Hematopoietic multipotent progenitor cell treated with erythropoietin and hydrocortisone succinate and interleukin-3 and kit ligand, for 15 days (in vitro differentiated cells): ENCODE measurements at regions not wholly inside any gene's neighbourhood (a gene's known extent, or its start where the extent isn't known, plus 50 kb on each side); places are given as distances from the start of the nearest gene placed in this dataset.
"Not testable (repeated sequence)": the region's sequence is repeated elsewhere in the genome, so short reads cannot be mapped to it uniquely, and the experiment has no call there.

Experiments
- DNase-seq: peaks from one replicate; pipeline ENCODE4 v3.0.0-alpha.2; 2015; ENCODE audit warnings: low spot score

GRCh38 chr10:26621243-26621888 lies 76.1 kb upstream of the PDSS1 start:
- DNase-seq = no peak

DNA sequence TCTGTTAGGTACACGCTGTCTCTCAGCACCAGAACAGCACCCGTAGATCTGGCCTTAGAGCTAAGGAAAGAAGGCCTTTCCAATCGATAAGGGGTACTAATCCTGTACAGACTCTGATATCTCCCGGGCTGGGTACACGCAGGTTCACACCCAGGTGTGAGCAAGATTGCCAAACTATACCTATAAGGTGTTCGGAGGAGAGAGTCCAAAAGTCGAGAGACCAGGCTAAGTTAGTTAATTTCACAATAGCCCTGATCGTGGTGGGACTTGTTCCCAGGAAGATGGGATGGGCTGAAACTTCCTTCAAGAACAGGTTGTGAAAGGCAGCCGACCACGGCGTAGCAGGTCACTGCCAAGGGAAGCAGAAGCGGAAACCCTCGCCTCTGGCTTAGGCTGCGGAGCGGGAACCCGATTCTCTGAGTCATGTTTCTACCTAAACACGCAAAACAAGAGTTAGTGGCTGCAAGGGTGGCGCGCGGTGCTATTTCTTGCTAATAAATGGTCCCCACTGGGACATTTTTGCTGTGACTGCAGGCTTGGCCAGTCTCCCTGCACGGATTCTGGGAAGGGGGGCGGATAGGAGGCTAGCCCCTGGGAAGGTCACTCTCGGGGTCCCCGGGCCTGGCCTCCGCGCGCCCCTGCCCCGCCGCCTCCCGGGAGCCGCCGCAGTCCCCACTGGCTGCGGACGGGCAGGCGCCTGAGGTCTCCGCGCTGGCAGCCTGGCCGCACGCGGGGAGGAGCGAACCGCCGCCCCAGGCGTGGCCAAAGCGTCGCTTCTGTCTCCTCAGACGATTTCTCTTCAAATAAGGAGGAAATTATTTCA lies 75.4 kb upstream of the PDSS1 start:
- no peak for DNase-seq

GRCh38 chr10:26622891-26623290 lies 74.6 kb upstream of the PDSS1 start:
- DNase-seq = no peak

DNA sequence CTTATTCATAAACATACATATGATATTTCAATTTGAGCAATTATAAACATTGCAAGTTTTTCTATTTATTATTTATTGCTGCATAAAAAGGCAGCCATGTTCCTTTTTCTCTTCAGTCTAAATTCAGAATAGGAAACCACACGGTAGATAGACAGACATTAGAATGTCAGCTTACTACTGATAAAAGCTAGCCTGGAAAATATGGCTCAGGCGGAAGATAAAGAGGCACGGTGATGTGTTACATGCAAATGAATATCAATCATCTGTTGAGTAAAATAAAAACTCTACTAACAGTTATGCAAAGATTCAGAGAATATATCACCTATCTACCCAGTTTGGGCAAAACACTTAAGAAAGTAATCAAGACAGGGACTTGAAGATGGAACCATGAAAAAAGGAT lies 73.5 kb upstream of the PDSS1 start:
- DNase-seq = peak; percentile 6

- DNase-seq = no peak
Measured at GRCh38 chr10:26626066-26626465, 71.4 kb upstream of the PDSS1 start.

- no peak for DNase-seq
Measured at GRCh38 chr10:26627324-26627723, 70.2 kb upstream of the PDSS1 start.

DNA sequence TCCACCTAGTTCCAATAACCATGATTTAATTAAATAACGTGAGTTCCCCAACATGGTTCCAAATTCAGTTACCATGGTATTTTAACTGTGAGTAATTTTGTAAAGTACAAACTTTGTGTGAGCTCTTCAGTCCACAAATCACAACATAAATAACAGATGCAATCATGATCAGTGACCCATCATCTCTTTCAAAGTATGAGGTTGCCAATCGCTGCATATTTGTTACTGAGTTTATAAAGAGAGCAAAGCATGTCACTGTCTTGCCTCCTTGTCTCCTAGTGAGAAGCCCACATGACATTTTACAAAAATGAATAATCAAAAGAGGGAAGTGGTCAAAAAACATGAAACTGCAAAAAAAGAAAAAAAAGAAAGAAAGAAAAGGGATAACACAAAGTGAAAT lies 69.1 kb upstream of the PDSS1 start:
- no peak for DNase-seq

- not testable (repeated sequence) for DNase-seq
Measured at GRCh38 chr10:26632171-26632570, 65.3 kb upstream of the PDSS1 start.

- DNase-seq = not testable (repeated sequence)
Measured at GRCh38 chr10:26634111-26634510, 63.4 kb upstream of the PDSS1 start.

GRCh38 chr10:26637521-26638275 lies 59.8 kb upstream of the PDSS1 start:
- DNase-seq = no peak

GRCh38 chr10:26640391-26640790 lies 57.1 kb upstream of the PDSS1 start:
- DNase-seq = no peak

- DNase-seq = no peak
Measured at GRCh38 chr10:26642896-26643653, 54.4 kb upstream of the PDSS1 start.

- DNase-seq = no peak
Measured at GRCh38 chr10:26647602-26648244, 49.8 kb upstream of the PDSS1 start.
